ENCODE measurements at regions not wholly inside any gene's neighbourhood (a gene's known extent, or its start where the extent isn't known, plus 50 kb on each side); places are given as distances from the start of the nearest gene placed in this dataset.
"Not testable (repeated sequence)": the region's sequence is repeated elsewhere in the genome, so short reads cannot be mapped to it uniquely, and the experiment has no call there.

- DNase-seq (ENCODE audit: low read depth in 2 of 2) = no peak
These were observed 72.8 kb upstream of the ATF7IP2 start for GRCh38 chr16:10312784-10313724.

DNA sequence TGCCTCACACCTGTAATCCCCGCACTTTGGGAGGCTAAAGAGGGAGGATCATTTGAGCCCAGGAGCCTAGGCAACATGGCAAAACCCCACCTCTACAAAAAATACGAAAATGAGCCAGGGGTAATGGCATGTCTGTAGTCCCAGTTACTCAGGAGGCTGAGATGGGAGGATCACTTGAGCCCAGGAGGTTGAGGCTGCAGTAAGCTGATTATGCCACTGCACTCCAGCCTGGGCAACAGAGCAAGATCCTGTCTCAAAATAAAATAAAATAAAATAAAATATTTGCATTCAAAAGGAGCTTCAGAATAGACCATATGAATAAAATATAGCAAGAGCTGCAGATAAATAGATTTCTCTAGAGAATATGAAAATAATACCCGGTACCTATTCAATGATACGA lies 71.5 kb upstream of the ATF7IP2 start:
- DNase-seq (ENCODE audit: low read depth in 2 of 2) = no peak

DNA sequence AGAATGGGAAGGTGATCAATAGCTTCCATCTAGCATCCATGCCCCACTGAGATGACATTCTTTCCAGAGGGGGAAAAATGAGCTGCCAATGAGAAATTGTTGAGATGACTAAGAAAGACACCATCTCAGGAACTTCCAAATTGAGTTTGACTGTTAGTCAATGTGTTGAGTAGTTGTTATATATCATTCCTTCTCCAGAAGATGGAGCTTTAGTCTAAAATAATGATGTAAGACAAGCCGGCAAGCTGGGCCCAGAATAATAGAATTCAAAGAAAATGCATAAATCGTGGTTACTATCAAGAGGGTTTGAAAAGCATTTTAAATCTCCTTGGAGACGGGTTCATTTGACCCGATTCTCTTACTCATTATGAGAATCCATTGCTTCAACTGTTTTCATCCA lies 71.0 kb upstream of the ATF7IP2 start:
- no peak for DNase-seq (ENCODE audit: low read depth in 2 of 2)

DNA sequence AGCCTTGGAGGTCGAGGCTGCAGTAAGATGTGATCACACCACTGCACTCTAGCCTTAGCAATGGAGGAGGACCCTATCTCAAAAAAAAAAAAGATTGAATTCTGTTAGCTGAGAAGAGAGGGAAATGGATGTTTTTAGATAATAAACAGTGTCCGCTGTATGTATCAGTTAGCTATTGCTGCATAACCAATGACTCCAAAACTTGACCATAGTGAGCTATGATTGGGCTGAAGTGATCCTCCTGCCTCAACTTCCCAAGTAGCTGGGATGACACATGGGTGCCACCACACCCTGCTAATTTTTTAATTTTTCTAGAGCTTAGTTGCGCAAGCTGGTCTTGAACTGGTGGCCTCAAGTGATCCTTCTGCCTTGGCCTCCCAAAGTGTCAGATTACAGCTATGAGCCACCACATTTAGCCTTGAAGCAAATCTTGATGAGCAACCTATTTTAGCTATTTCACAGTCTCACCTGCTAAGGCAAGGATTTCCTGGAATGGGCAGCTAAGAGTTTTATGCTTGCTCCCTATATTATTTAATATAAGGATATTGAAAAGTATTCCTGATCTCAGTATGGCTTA lies 68.3 kb upstream of the ATF7IP2 start:
- DNase-seq (ENCODE audit: low read depth in 2 of 2) = no peak

DNA sequence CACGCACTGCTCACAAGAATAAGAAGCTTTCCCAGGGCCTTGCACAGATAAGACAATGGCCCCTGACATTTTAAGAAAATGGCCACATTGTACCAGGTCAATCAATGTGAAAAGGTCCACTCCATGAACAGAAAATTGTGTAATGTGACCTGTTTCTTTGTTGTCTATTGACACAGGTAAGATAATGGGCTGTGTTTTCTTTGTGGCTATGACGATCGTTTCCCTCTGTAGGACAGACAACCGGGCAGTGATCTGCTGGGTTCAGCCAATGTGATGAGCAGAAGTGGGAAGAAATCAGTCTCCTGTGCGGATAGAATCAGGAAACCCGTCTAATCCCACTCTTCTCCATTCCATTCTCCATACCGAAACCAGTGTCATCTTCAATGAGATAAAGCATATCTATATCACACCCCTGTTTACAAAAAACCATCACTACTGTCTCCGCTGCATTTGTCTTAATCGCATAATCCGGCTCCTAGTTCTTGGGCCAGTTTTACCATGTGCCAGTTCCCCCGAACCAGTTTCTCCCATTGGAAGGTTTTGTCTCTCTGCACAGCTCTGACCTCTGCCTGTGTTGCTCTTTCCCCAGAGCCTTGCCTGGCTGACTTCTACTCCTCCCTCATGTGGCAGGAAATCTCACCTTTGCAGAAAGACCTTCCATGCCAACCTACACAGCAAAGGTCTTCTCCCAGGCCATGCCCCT lies 66.9 kb upstream of the ATF7IP2 start:
- no peak for DNase-seq (ENCODE audit: low read depth in 2 of 2)

GRCh38 chr16:10321407-10322387 lies 64.2 kb upstream of the ATF7IP2 start:
- no peak for DNase-seq (ENCODE audit: low read depth in 2 of 2)

DNA sequence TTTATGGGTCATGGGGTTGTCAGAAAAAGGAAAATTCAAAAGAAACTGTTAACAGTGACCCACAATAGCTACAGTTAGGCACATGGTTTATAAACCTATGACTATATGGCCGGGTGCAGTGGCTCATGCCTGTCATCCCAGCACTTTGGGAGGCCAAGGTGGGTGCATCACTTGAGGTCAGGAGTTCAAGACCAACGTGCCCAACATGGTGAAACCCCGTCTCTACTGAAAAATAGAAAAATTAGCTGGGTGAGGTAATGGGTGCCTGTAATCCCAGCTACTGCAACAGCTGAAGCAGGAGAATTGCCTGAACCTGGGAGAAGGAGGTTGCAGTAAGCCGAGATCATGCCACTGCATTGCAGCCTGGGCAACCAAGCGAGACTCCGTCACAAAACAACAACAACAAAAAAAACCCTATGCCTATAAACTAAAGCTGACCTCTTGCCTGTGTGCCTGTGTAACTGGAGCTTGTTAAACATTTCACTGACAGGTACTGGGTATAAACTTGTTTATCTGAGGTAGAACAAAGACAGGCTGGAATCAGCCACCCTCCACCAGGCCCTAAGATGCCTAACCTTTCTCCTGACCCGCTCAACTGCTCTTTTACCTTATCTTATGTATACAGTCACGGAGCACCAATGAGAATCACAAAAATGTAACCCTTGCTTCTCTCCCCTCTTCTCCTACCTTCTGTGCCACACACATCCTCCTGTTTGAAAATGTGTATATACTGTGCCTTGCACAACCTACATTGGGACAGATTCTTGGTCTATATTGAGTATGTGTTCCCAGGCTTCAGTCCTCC lies 62.9 kb upstream of the ATF7IP2 start:
- DNase-seq (ENCODE audit: low read depth in 2 of 2) = no peak

GRCh38 chr16:10323528-10323869 lies 62.4 kb upstream of the ATF7IP2 start:
- DNase-seq (ENCODE audit: low read depth in 2 of 2) = no peak

DNA sequence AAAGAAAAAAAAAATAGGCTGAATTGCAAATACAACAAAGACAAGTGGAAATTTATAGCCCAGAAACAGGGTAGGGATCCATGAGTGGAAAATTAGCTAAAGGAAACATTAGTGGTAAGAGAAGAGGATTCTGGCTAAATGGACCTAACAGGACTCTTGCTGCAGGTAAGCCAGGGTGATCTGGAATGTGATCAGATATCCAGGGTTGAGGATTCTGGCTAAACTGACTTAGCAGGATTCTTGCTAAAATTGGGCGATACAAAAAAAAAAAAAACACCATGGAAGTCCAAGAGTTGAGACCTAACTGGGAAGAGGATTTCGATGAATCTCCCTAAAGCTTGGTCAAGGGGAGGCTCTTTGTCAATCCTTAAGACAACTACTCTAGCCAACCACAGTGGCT lies 61.7 kb upstream of the ATF7IP2 start:
- DNase-seq (ENCODE audit: low read depth in 2 of 2) = no peak

- no peak for DNase-seq (ENCODE audit: low read depth in 2 of 2)
These were observed 59.9 kb upstream of the ATF7IP2 start for GRCh38 chr16:10325783-10326543.

GRCh38 chr16:10326647-10327046 lies 59.2 kb upstream of the ATF7IP2 start:
- no peak for DNase-seq (ENCODE audit: low read depth in 2 of 2)

- DNase-seq (ENCODE audit: low read depth in 2 of 2) = not testable (repeated sequence)
These were observed 57.6 kb upstream of the ATF7IP2 start for GRCh38 chr16:10328291-10328690.

- no peak for DNase-seq (ENCODE audit: low read depth in 2 of 2)
These were observed 53.6 kb upstream of the ATF7IP2 start for GRCh38 chr16:10332241-10332640.

- no peak for DNase-seq (ENCODE audit: low read depth in 2 of 2)
These were observed 53.1 kb upstream of the ATF7IP2 start for GRCh38 chr16:10332775-10333174.

DNA sequence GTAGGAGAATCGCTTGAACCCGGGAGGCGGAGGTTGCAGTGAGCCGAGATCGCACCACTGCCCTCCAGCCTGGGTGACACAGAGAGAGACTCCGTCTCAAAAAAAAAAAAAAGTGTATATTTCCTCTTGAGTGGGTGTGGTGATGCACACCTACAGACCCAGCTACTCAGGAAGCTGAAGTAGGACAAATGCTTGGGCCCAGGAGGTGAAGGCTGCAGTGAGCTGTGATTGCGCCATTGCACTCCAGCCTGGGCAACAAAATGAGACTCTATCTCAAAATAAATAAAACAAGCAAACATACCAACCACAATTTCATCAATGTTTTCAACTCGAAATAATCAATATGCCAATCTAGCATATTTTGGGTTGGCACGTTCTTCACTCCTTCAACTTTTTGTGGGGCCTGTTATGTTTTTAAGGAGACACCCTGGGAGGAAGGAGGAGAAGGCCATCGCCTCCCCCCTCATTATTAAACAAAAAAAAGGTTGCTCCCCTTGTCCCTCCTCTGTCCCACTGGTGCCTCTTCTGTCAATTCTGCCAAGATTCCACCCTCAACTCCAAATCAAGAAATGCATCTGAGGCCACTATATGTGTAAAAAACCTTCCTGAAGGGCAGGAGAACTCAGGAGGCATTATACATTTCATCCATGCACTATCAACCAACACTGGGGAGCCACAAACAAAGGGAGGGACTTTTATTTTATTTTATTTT lies 52.4 kb upstream of the ATF7IP2 start:
- no peak for DNase-seq (ENCODE audit: low read depth in 2 of 2)

DNA sequence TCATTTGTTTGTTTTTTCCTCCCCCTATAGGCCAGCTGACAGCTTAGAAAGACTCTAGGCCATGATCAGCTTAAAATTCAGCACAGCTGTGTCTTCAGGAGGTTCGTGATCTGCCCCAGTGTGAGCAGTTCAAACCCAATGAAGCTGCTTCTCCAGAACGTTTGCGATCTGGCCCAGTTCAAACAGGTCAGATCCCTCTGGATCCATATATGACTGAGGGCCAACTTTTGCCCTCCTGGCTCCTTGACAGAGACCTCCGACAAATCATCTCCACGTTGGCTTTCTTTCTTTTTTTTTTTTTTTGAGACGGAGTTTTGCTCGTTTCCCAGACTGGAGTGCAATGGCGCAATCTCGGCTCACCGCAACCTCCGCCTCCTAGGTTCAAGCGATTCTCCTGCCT lies 50.2 kb upstream of the ATF7IP2 start:
- no peak for DNase-seq (ENCODE audit: low read depth in 2 of 2)
